Thyroid gland (tissue), 4 donors: ENCODE measurements at regions not wholly inside any gene's neighbourhood (a gene's known extent, or its start where the extent isn't known, plus 50 kb on each side); places are given as distances from the start of the nearest gene placed in this dataset.

ENCODE experiments used
- POLR2A ChIP-seq, 2 donors: fragments of 450-650 bp; IDR thresholded peaks; one replicate each; pipeline ENCODE4 v1.6.1; 2017; ENCODE audit warnings: antibody characterized with exemption in 2 of 2, mild to moderate bottlenecking in 2 of 2, moderate library complexity in 1 of 2
- TF ChIP-seq, protein P1 (sequence below), 6 experiments: fragments of 200-600 bp in 3 of 6; fragments of 450-650 bp in 3 of 6; sonication (generic) in 3 of 6; IDR thresholded peaks; one replicate each; pipeline ENCODE4 v1.5.1; 2016 to 2019; ENCODE audit warnings: antibody characterized with exemption in 6 of 6, mild to moderate bottlenecking in 2 of 6, inconsistent platforms in 1 of 6, moderate library complexity in 1 of 6

DNA sequence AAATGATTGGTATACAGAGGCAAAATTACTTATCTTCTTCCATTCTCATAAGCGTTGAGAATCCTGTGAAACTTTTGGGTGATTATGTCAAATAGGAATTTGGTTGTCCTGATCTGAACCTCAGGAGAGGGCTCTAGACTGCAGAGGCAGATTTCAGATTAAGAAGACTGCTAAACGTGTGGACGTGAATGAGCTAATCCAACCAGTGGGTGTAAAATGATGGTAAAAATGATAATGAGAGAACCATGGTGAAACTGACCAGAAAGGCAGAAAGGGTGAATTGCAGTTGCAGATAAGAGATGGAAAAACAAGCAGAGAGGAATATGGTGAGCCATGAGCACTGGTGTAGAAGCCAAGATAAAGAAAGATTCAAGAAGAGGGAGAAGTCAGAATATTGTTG is 1200.2 kb upstream of the CDH6 start:
- TF ChIP-seq, protein P1, sequence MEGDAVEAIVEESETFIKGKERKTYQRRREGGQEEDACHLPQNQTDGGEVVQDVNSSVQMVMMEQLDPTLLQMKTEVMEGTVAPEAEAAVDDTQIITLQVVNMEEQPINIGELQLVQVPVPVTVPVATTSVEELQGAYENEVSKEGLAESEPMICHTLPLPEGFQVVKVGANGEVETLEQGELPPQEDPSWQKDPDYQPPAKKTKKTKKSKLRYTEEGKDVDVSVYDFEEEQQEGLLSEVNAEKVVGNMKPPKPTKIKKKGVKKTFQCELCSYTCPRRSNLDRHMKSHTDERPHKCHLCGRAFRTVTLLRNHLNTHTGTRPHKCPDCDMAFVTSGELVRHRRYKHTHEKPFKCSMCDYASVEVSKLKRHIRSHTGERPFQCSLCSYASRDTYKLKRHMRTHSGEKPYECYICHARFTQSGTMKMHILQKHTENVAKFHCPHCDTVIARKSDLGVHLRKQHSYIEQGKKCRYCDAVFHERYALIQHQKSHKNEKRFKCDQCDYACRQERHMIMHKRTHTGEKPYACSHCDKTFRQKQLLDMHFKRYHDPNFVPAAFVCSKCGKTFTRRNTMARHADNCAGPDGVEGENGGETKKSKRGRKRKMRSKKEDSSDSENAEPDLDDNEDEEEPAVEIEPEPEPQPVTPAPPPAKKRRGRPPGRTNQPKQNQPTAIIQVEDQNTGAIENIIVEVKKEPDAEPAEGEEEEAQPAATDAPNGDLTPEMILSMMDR (IDR thresholded peaks at IDR 0.05), result no peak
- no peak for TF ChIP-seq POLR2A (IDR thresholded peaks at IDR 0.05)
